ENCODE measurements at regions not wholly inside any gene's neighbourhood (a gene's known extent, or its start where the extent isn't known, plus 50 kb on each side); places are given as distances from the start of the nearest gene placed in this dataset.

DNA sequence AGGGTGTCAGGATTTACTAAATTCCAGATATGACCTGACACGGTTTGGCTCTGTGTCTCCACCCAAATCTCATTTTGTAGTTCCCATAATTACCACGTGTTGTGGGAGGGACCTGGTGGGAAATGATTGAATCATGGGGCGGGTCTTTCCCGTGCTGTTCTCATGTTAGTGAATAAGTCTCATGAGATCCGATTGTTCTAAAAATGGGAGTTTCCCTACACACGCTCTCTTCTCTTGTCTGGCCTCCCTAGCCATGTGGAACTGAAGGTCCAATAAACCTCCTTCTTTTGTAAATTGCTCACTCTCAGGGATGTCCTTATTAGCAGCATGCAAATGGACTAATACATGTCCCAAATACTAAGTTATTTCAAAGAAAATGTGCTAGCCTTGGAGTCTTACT is 121.1 kb downstream of the CENPW start:
- Histone ChIP-seq H3K27ac (replicated peaks; ENCODE audit: low read length) (no peak overlapping the region), H2AK5ac (ENCODE audit: low read depth, low read length) (no peak overlapping the region), H3K4me3 (ENCODE audit: low read length in 2 of 2) (no peak overlapping the region), H4K8ac (ENCODE audit: low read depth, low read length) (no peak overlapping the region), H3K4ac (ENCODE audit: low read length) (no peak overlapping the region), H3K4me2 (ENCODE audit: insufficient read depth, low read length, poor library complexity, severe bottlenecking) (no peak overlapping the region), H3K18ac (ENCODE audit: low read length) (no peak overlapping the region), H2BK15ac (ENCODE audit: low read length) (no peak overlapping the region), H2BK12ac (ENCODE audit: low read length) (no peak overlapping the region), H4K91ac (ENCODE audit: low read depth, low read length, poor library complexity) (no peak overlapping the region), H2AFZ (ENCODE audit: low read length) (no peak overlapping the region), H3K9me3 (replicated peaks in 1 of 2; ENCODE audit: control insufficient read depth in 2 of 2, insufficient read depth in 1 of 2, low read depth in 1 of 2, low read length in 2 of 2) (no peaks in the 10 kb centered on the region), H3K27me3 (ENCODE audit: control insufficient read depth in 3 of 3, insufficient read depth in 3 of 3, low read depth in 1 of 3, low read length in 3 of 3) (no peaks in the 10 kb centered on the region), H2BK5ac (ENCODE audit: low read length) (no peak overlapping the region), H3K4me1 (ENCODE audit: control insufficient read depth in 2 of 2, insufficient read depth in 1 of 2, low read depth in 1 of 2, low read length in 2 of 2) (no peaks in the 10 kb centered on the region), H2BK120ac (ENCODE audit: low read depth, low read length) (no peak overlapping the region), H3K14ac (ENCODE audit: low read length) (no peak overlapping the region), H3K36me3 (replicated peaks in 1 of 2; ENCODE audit: control insufficient read depth in 2 of 2, insufficient read depth in 2 of 2, low read length in 2 of 2) (no peaks in the 10 kb centered on the region), H3K23ac (ENCODE audit: low read depth, low read length, poor library complexity) (no peak overlapping the region), H3K9ac (ENCODE audit: low read depth, low read length, poor library complexity) (no peak overlapping the region), H3K79me1 (ENCODE audit: low read depth, low read length) (no peaks in the 10 kb centered on the region)
- no CpG with 5 or more reads among the region's 6 CpGs for WGBS, 2 donors (ENCODE audit: extremely low coverage in 2 of 2, insufficient read length in 2 of 2, insufficient replicate concordance in 1 of 2)
- no peak for DNase-seq (ENCODE audit: low spot score)

DNA sequence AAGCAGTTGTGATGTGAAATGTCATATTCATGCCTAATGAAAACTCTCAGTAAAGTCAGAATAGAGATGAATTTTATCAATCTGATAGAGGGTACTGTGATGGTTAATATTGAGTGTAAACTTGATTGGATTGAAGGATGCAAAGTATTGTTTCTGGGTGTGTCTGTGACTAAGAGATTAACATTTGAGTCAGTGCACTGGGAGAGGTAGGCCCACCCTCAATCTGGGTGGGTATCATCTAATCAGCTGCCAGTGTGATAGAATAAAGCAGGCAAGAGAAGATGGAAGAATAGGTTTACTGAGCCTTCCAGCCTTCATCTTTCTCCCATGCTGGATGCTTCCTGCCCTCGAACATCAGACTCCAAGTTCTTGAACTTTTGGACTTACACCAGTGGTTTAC is 124.3 kb downstream of the CENPW start:
- Histone ChIP-seq H3K4ac (ENCODE audit: low read length) (no peak overlapping the region), H3K4me3 (ENCODE audit: low read length in 2 of 2) (no peak overlapping the region), H3K23ac (ENCODE audit: low read depth, low read length, poor library complexity) (no peak overlapping the region), H2BK12ac (ENCODE audit: low read length) (no peak overlapping the region), H3K4me1 (ENCODE audit: control insufficient read depth in 2 of 2, insufficient read depth in 1 of 2, low read depth in 1 of 2, low read length in 2 of 2) (no peaks in the 10 kb centered on the region), H3K36me3 (replicated peaks in 1 of 2; ENCODE audit: control insufficient read depth in 2 of 2, insufficient read depth in 2 of 2, low read length in 2 of 2) (no peaks in the 10 kb centered on the region), H2BK120ac (ENCODE audit: low read depth, low read length) (no peak overlapping the region), H4K8ac (ENCODE audit: low read depth, low read length) (no peak overlapping the region), H2BK5ac (ENCODE audit: low read length) (no peak overlapping the region), H3K27me3 (ENCODE audit: control insufficient read depth in 3 of 3, insufficient read depth in 3 of 3, low read depth in 1 of 3, low read length in 3 of 3) (no peaks in the 10 kb centered on the region), H3K14ac (ENCODE audit: low read length) (no peak overlapping the region), H3K27ac (replicated peaks; ENCODE audit: low read length) (no peak overlapping the region), H2AFZ (ENCODE audit: low read length) (no peak overlapping the region), H3K79me1 (ENCODE audit: low read depth, low read length) (no peaks in the 10 kb centered on the region), H4K91ac (ENCODE audit: low read depth, low read length, poor library complexity) (no peak overlapping the region), H3K4me2 (ENCODE audit: insufficient read depth, low read length, poor library complexity, severe bottlenecking) (no peak overlapping the region), H3K9ac (ENCODE audit: low read depth, low read length, poor library complexity) (no peak overlapping the region), H3K9me3 (replicated peaks in 1 of 2; ENCODE audit: control insufficient read depth in 2 of 2, insufficient read depth in 1 of 2, low read depth in 1 of 2, low read length in 2 of 2) (no peaks in the 10 kb centered on the region), H3K18ac (ENCODE audit: low read length) (no peak overlapping the region), H2BK15ac (ENCODE audit: low read length) (no peak overlapping the region), H2AK5ac (ENCODE audit: low read depth, low read length) (no peak overlapping the region)
- no peak for DNase-seq (ENCODE audit: low spot score)
- WGBS, 2 donors (ENCODE audit: extremely low coverage in 2 of 2, insufficient read length in 2 of 2, insufficient replicate concordance in 1 of 2): no CpG with 5 or more reads among the region's 1 CpG

DNA sequence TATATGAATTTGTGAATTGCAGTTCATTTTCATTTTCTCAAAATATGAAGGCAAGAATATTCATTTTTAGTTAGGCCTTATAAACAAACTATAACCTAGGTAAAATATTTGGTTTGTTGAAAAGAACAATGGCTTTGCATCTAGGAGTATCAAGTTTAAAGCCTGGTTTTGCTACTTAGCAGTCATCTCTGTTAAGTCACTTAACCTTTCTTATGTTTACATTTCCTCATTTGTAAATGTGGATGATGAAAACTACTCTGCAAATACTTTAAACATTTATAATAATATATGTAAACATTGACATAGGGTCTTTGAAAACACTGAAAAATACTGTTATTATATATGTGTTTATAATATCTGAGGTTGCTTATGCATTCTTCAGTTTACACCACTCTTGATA is 135.5 kb downstream of the CENPW start:
- H2AFZ ChIP-seq (ENCODE audit: low read length): no peak overlapping the region
- H3K27ac ChIP-seq (replicated peaks; ENCODE audit: low read length): no peak overlapping the region
- no peak overlapping the region for H3K18ac ChIP-seq (ENCODE audit: low read length)
- no peak overlapping the region for H3K14ac ChIP-seq (ENCODE audit: low read length)
- no peak overlapping the region for H4K8ac ChIP-seq (ENCODE audit: low read depth, low read length)
- no peak overlapping the region for H2BK12ac ChIP-seq (ENCODE audit: low read length)
- H2BK15ac ChIP-seq (ENCODE audit: low read length): no peak overlapping the region
- H2BK5ac ChIP-seq (ENCODE audit: low read length): no peak overlapping the region
- peaks cover 0 to under 1% of the 10 kb centered on the region in 2 donors for H3K9me3 ChIP-seq (replicated peaks in 1 of 2; ENCODE audit: control insufficient read depth in 2 of 2, insufficient read depth in 1 of 2, low read depth in 1 of 2, low read length in 2 of 2)
- no peak overlapping the region for H2AK5ac ChIP-seq (ENCODE audit: low read depth, low read length)
- no peaks in the 10 kb centered on the region for H3K79me1 ChIP-seq (ENCODE audit: low read depth, low read length)
- no peak for DNase-seq (ENCODE audit: low spot score)
- no peaks in the 10 kb centered on the region for H3K4me1 ChIP-seq (ENCODE audit: control insufficient read depth in 2 of 2, insufficient read depth in 1 of 2, low read depth in 1 of 2, low read length in 2 of 2)
- no peaks in the 10 kb centered on the region for H3K36me3 ChIP-seq (replicated peaks in 1 of 2; ENCODE audit: control insufficient read depth in 2 of 2, insufficient read depth in 2 of 2, low read length in 2 of 2)
- H2BK120ac ChIP-seq (ENCODE audit: low read depth, low read length): no peak overlapping the region
- H3K4ac ChIP-seq (ENCODE audit: low read length): no peak overlapping the region
- no peak overlapping the region for H3K23ac ChIP-seq (ENCODE audit: low read depth, low read length, poor library complexity)
- no peak overlapping the region for H3K4me2 ChIP-seq (ENCODE audit: insufficient read depth, low read length, poor library complexity, severe bottlenecking)
- H3K27me3 ChIP-seq (ENCODE audit: control insufficient read depth in 3 of 3, insufficient read depth in 3 of 3, low read depth in 1 of 3, low read length in 3 of 3): no peaks in the 10 kb centered on the region
- no peak overlapping the region for H3K9ac ChIP-seq (ENCODE audit: low read depth, low read length, poor library complexity)
- no peak overlapping the region for H3K4me3 ChIP-seq (ENCODE audit: low read length in 2 of 2)
- H4K91ac ChIP-seq (ENCODE audit: low read depth, low read length, poor library complexity): no peak overlapping the region

DNA sequence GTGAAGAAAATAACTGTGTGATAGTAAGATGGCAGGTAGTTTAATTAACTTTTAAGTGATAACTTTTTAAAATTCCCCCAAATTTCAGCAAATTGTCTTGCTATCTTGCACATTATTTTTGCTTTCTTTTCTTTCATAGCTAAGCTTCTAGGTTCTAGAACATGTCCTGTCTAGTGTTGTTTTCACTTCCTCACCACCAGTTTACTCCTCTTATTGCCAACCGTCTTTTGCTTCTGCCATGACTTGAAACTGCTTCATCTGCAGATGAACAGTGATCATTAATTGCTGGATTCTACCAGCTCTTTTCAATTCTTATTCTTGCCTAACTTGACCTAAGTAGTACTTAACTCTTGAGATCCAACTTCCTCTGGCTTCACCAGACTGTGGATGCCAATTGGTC is 137.8 kb downstream of the CENPW start:
- Histone ChIP-seq H2BK120ac (ENCODE audit: low read depth, low read length) (no peak overlapping the region), H3K18ac (ENCODE audit: low read length) (no peak overlapping the region), H2BK15ac (ENCODE audit: low read length) (no peak overlapping the region), H2AK5ac (ENCODE audit: low read depth, low read length) (no peak overlapping the region), H3K27me3 (ENCODE audit: control insufficient read depth in 3 of 3, insufficient read depth in 3 of 3, low read depth in 1 of 3, low read length in 3 of 3) (no peaks in the 10 kb centered on the region), H4K91ac (ENCODE audit: low read depth, low read length, poor library complexity) (no peak overlapping the region), H3K23ac (ENCODE audit: low read depth, low read length, poor library complexity) (no peak overlapping the region), H2AFZ (ENCODE audit: low read length) (no peak overlapping the region), H3K9me3 (replicated peaks in 1 of 2; ENCODE audit: control insufficient read depth in 2 of 2, insufficient read depth in 1 of 2, low read depth in 1 of 2, low read length in 2 of 2) (no peaks in the 10 kb centered on the region), H3K79me1 (ENCODE audit: low read depth, low read length) (no peaks in the 10 kb centered on the region), H3K4ac (ENCODE audit: low read length) (no peak overlapping the region), H2BK12ac (ENCODE audit: low read length) (no peak overlapping the region), H3K27ac (replicated peaks; ENCODE audit: low read length) (no peak overlapping the region), H3K4me3 (ENCODE audit: low read length in 2 of 2) (no peak overlapping the region), H3K9ac (ENCODE audit: low read depth, low read length, poor library complexity) (no peak overlapping the region), H3K14ac (ENCODE audit: low read length) (no peak overlapping the region), H2BK5ac (ENCODE audit: low read length) (no peak overlapping the region), H3K36me3 (replicated peaks in 1 of 2; ENCODE audit: control insufficient read depth in 2 of 2, insufficient read depth in 2 of 2, low read length in 2 of 2) (no peaks in the 10 kb centered on the region), H3K4me2 (ENCODE audit: insufficient read depth, low read length, poor library complexity, severe bottlenecking) (no peak overlapping the region), H3K4me1 (ENCODE audit: control insufficient read depth in 2 of 2, insufficient read depth in 1 of 2, low read depth in 1 of 2, low read length in 2 of 2) (no peaks in the 10 kb centered on the region), H4K8ac (ENCODE audit: low read depth, low read length) (no peak overlapping the region)
- DNase-seq (ENCODE audit: low spot score): no peak
- no CpG with 5 or more reads among the region's 1 CpG for WGBS, 2 donors (ENCODE audit: extremely low coverage in 2 of 2, insufficient read length in 2 of 2, insufficient replicate concordance in 1 of 2)

Measured in neuronal stem cell (in vitro differentiated cells).